Epithelial cell of proximal tubule (primary cell): ENCODE measurements at regions not wholly inside any gene's neighbourhood (a gene's known extent, or its start where the extent isn't known, plus 50 kb on each side); places are given as distances from the start of the nearest gene placed in this dataset.
A peak's percentile ranks its signal among the peaks of the same experiment; 100 is the strongest.

Source experiments
- DNase-seq: peaks from one replicate; pipeline ENCODE4 v3.0.0-alpha.2; 2011; ENCODE audit warnings: low read depth
- H3K4me3 ChIP-seq: 2 replicates; pipeline ENCODE4 v1.5.1; 2011; ENCODE audit warnings: low read depth, mild to moderate bottlenecking, low read length
- TF ChIP-seq, protein P1 (sequence below): conservative IDR thresholded peaks from 2 replicates; pipeline ENCODE4 v1.5.1; 2012; ENCODE audit warnings: low read depth, mild to moderate bottlenecking, low read length

DNA sequence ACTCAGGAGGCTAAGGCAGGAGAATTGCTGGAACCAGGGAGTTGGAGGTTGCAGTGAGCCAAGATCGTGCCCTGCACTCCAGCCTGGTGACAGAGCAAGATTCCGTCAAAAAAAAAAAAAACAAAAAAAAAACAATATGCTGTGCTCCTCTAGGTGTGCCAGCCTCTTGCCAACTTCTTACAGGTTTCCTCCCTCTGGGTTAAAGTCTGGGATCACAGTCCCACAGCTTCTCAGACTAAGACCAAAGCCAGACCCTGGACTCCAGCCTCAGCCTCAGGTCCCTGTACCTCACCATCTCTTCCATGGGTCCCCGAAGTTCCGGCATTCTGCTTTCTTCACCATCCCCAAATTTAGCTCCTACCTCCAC is 180.8 kb upstream of the MVB12B start:
- DNase-seq: no peak
- no peak overlapping the region for H3K4me3 ChIP-seq
- TF ChIP-seq, protein P1, sequence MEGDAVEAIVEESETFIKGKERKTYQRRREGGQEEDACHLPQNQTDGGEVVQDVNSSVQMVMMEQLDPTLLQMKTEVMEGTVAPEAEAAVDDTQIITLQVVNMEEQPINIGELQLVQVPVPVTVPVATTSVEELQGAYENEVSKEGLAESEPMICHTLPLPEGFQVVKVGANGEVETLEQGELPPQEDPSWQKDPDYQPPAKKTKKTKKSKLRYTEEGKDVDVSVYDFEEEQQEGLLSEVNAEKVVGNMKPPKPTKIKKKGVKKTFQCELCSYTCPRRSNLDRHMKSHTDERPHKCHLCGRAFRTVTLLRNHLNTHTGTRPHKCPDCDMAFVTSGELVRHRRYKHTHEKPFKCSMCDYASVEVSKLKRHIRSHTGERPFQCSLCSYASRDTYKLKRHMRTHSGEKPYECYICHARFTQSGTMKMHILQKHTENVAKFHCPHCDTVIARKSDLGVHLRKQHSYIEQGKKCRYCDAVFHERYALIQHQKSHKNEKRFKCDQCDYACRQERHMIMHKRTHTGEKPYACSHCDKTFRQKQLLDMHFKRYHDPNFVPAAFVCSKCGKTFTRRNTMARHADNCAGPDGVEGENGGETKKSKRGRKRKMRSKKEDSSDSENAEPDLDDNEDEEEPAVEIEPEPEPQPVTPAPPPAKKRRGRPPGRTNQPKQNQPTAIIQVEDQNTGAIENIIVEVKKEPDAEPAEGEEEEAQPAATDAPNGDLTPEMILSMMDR: no peak

- TF ChIP-seq, protein P1: peak; percentile 48
- no peak overlapping the region for H3K4me3 ChIP-seq
- no peak for DNase-seq
Observed at GRCh38 chr9:126146254-126147145, 180.1 kb upstream of the MVB12B start.

DNA sequence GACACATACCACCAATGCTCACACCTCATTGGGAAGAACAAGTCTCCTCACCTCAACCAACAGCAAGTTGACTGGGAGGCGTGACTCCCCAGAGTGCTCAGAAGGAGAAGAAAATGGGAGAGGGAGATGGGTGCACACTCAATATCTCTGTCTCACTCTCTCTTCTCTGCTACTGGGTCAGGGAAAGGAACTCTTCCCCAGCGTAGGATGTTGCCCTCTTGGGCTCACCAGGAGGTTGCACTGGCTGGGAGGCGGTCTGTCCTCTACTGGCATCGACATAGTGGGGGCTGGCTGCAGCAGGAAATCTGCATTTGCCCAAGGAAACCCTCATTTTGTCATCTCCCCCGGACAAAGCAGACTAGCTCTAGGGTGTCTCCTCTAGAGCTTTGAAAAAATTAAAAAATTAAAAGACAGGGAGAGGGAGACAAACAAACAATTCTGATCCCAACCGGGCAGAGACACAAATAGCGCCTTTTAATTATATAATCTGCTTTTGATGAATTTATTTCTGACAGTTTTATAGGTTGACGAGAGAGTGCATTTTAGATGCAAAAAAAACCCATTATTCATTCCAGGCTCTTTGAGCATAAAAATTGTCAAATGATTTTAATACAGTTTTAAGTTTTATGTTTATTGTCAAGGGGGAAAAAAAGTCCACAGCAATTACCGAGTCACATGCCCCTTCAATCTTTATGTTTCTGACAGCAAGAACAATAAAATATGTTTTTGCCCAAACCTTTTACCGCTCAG is 179.3 kb upstream of the MVB12B start:
- no peak for DNase-seq
- TF ChIP-seq, protein P1: no peak
- H3K4me3 ChIP-seq: no peak overlapping the region

DNA sequence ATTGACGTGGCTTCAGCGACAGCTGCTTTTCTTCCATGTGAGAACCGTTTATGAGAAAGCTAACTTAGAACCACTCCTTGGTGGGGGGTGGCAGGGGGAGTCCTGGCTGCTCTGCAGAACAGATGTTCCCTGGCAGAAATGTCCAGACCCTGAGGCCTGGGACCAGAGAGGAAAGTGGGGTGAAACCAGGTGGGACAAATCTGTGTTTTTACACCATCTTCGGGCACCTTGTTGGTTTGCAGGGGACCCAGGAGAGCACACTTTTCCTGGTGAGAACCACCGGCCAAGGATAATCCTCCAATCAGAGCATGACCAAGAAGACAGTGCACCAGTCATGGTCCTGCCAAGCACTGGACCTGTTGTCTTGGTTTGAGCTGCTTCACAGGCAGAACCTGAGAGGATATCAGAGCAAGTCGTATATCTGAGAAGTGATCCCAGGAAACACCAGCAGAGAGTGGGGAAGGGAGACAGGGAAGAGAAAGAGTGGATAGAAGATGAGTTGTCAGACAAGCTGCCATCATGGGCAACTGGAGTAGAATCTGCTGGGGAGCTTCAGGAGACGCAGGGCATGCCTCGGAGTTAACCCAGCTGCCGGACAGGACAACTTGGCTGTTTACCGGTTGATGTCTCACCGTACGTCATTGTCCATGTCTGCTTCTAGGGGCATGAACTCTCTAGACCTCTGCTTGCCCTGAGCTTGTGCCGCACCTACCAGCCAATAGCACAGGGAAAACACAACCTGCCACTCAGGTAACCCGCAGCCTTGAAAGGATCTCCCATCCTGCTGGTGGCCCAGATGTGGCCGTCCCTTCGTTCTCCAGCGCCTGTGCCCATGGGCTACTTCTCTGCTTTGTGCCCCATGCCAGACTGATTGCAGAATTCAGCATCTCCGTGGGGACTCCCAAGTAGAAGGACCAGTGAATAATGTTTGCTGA is 178.4 kb upstream of the MVB12B start:
- DNase-seq: no peak
- TF ChIP-seq, protein P1: no peak

GRCh38 chr9:126148994-126149393 is 177.6 kb upstream of the MVB12B start:
- no peak for DNase-seq
- TF ChIP-seq, protein P1: no peak
- H3K4me3 ChIP-seq: no peak overlapping the region

More for the DNA sequence above, 178.4 kb upstream of the MVB12B start:
- no peak overlapping the region for H3K4me3 ChIP-seq

GRCh38 chr9:126149661-126150060 is 177.0 kb upstream of the MVB12B start:
- DNase-seq: no peak
- TF ChIP-seq, protein P1: no peak
- no peak overlapping the region for H3K4me3 ChIP-seq
